NCI-H2029 (cell line): ENCODE measurements at regions not wholly inside any gene's neighbourhood (a gene's known extent, or its start where the extent isn't known, plus 50 kb on each side); places are given as distances from the start of the nearest gene placed in this dataset.

Experiments used
- DNase-seq: peaks from one replicate; lab custom pipeline; 2025; lab: John Stamatoyannopoulos, UW

- DNase-seq = no peak
Observed at GRCh38 chr18:76684265-76684664, 138.1 kb upstream of the ZNF236 start.

DNA sequence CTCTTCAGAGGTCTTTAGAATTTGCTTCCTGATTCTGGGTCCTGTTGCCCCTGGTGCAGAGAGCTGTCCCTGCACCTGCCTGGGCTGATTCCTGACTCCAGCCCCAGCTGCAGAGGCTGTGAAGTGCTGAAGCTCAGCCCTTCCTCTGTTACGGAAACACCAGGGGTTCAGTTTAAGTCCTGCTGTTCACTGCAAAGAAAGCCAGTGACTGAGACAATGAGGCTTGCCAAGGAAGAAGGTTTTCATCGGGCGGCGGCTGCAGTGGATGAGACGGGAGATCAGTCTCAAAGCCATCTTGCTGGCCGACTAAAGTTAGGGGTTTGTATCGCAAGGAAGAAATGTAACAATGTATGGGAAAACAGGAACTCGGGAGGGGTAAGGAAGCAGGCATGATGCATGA lies 142.4 kb upstream of the ZNF236 start:
- DNase-seq = no peak

DNA sequence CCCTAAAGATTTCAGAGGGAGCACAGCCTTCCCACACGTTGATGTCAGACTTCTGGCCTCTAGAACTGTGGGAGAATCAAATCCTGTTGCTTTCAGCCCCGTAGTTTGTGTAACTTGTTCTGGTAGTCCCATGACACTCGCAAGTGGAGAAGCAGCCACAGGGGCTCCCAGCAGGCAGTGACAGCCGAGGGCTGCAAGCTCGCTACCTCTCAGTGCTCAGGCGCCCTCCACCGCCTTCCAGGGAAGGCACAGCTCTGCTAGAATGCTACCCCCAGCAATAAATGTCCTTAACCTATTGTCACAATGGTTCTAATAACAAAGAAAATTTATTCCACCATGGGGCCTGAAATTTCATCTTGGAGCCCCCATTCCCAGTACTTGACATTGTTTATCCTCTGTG lies 143.1 kb upstream of the ZNF236 start:
- DNase-seq = no peak

DNA sequence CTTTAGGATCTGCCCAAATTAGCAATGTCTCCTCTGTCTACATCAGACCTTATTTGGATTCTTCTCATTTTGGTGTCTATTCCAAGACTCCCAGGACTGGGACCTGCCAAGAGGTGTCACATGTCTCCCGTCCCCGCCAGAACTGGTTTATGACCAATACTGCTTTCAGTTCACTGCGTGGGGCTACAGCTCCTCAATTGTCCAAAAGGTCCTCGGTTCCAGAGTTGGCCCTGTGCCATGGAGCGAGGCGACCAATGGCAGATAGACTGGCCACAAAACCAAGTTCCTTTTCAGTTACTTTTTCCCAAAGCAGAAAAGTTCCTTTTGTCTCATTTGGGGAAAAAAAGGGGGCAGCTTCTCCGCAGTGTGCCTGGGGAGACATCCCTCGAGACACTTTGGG lies 144.1 kb upstream of the ZNF236 start:
- DNase-seq = no peak

DNA sequence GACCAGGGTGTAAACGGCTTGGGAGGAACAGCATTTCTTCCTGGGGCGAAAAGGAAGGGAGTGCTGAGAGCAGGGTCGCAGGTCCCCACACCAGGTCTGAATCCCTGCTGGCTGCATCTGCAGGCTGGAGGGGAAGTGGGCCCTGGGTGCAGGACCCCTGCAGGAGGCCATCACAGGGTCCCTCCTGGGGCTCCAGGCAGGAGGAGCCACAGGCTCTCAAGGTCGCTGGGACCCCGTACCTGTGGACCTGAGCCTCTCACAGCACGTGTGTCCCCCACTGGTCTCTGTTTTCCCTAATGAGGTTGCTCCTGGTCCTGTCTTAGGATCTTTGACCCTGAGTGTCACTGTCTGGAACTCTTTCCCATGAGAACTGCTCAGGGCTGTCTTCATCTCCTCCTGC lies 147.8 kb upstream of the ZNF236 start:
- DNase-seq = no peak

- no peak for DNase-seq
Observed at GRCh38 chr18:76673281-76674185, 148.8 kb upstream of the ZNF236 start.

DNA sequence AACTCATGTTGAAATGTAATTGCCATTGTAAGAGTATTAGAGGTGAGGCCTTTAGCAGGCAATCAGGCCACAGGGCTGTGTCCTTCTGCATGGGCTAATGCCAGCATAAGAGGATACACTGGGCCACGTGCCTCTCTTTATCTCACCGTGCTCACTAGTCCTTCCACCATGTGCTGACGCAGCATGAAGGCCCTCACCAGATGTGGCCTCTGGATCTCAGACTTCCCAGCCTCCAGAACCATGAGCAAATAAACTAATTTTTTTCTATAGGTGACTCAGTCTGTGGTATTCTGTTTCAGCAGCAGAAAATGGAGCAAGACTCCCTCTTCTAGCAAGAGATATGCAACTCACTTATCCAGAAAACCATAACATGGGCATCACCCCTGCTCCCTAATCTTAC lies 149.7 kb upstream of the ZNF236 start:
- no peak for DNase-seq

- no peak for DNase-seq
Observed at GRCh38 chr18:76670564-76671288, 151.6 kb upstream of the ZNF236 start.

DNA sequence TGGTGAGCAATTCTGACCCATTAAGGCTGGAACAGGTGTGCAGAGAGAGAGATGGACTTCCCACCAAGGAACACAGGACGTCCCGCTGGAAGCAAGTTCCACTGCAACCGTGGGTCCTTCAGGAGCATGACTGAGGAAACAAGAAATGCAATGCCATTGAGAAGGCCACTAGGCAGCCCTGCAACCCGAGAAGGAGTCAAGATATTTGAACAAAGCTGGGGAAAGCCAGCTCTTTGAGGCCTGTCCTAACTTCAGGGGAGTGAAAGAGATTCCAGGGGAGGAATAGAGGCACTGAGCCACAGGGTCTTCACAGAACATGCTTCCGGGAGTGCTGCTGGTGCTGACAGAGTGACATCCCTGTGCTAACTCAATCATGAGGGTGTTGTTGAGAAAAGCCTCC lies 153.8 kb upstream of the ZNF236 start:
- no peak for DNase-seq

GRCh38 chr18:76668119-76668518 lies 154.2 kb upstream of the ZNF236 start:
- no peak for DNase-seq

DNA sequence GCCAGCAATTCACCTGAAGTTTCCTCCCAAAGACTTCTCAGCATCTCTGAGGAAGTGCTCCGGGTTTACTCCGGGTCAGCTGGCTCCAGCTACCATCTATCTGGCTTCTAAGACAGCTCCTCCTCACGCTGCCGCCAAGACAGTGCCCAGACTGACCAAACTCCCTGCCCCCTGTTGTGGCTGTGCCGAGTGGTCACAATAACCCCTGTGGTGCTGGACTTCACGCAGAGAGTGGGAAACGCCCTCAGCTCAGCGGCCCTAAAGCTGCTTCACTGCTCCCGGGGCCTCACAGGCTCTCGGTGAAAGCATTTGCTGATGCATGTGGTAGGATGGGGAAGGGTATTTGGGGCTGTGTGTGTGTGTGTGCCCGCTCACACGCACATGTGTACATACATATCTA lies 154.8 kb upstream of the ZNF236 start:
- no peak for DNase-seq

DNA sequence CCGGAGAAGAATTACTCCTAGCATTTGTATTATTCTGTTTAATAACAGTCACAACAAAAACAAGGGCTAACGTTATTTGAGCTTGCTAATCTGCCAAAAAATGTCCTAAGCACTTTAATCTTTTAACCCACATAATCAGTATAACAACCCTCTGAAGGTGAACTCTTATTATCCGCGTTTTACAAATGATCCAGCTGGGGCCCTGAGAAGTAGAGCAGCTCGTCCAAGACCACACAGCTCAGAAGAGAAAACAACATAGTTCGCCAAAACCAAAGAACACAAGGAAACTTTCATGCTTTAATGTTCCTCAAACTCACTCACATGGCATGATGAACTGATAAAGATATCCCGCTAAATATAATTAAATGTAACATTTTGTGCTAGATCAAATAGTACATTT lies 159.7 kb upstream of the ZNF236 start:
- DNase-seq = no peak

GRCh38 chr18:76660571-76661192 lies 161.7 kb upstream of the ZNF236 start:
- DNase-seq = no peak

- DNase-seq = no peak
Observed at GRCh38 chr18:76658627-76659026, 163.6 kb upstream of the ZNF516 start.

DNA sequence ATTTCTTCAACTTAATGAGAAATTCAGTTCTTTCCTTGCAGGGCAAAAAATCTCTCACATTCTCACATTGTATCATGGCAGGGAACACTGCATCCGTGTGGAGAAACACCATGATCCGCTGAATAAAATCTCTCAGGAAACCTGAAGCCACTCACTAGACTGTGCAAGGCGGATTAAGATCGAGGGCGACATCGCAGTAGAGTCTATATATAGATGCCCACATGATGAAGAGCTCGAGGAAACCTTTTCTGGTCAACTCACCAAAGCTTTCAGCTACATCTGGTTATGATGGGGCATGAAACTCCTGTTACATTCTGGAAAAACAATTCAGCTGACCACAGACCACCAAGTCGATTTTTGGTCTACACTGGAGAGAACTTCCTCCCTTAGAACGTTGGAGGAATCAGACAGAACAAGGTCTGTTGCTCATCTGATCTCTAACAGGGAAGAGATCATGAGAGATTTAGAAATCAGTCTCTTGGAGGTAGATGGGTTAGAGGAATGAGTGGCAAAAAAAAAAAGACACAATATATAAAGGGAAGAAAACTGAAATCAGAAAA lies 162.9 kb upstream of the ZNF516 start:
- no peak for DNase-seq

DNA sequence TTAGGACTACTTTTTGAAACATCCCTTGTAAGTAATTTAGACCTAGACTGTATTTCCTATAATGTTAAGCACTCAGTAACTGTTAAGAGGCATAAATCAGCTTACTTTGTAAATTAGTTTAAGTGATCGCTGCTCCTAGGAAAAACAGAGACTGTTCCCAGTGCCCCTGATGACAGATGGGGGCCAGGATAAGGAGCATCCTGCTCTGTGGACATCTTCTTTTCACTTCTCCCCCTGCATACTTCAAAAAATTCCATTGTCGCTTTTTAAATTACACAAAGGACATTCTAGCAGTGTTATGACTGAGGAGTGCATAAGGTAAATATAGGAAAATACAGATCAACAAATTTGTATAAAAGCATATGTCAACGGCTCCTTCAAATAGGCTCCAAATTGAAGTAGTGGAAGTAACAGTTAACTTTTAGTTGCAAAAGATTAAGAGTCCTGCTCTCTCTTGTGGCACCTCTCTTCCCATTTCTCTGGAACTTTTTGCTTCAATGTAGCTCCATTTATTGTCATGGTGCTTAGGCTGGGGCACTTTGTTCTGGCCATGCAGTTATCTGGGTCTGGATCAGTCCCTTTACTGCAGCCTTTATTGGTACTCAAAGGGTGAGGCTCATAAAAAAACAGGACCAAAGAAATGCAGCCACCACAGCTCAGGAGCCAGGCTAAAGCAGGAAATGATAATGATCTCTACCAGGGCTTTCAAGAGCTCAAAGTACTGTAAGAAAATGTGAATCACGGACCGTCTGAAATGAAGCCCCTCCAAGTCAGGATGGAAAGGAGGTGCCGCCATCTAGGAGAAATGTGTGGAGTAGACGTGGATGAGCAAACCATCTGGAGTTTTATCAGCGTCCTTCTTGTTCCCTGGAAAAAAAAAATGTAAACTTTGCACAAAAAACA lies 162.1 kb upstream of the ZNF516 start:
- no peak for DNase-seq

DNA sequence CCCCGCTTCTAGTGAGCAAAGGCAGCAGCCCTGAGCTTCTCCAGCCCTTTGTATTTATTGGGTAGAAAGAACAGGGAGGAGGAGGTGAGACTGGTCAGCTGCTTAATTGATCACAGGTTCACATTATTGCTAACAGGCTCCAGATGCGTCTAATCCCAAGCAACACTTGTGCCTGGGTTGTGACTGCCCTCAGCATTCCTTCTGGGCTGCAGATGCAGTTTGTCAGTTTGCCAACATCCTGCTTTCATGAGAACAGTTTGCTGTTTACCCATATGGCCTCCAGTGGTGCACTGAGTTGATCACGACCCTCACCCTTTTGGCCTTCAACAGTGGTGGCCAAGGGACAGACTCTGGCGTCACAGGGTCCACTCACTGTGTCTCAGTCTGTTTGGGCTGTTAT lies 159.5 kb upstream of the ZNF516 start:
- DNase-seq = no peak

- DNase-seq = no peak
Observed at GRCh38 chr18:76647322-76647721, 152.3 kb upstream of the ZNF516 start.

DNA sequence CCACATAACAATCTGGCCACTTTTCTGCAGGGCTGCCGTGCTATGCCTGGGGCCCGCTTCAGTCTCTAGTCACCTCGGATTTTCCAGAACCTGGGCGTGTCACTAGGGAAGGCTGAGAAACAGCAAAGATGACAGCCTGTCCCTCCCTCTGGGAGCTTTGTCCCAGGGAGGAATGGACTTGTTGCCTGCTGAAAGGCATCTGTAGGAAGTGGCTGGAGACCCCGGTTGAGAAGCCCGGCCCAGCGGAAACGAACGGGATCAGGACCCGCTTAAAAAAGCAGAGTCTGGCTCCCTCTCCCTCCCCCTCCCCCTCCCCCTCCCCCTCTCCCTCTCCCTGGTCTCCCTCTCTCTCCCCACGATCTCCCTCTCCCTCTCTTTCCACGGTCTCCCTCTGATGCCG lies 149.5 kb upstream of the ZNF516 start:
- no peak for DNase-seq

GRCh38 chr18:76643996-76644395 lies 149.0 kb upstream of the ZNF516 start:
- no peak for DNase-seq

GRCh38 chr18:76643199-76643598 lies 148.2 kb upstream of the ZNF516 start:
- DNase-seq = no peak

DNA sequence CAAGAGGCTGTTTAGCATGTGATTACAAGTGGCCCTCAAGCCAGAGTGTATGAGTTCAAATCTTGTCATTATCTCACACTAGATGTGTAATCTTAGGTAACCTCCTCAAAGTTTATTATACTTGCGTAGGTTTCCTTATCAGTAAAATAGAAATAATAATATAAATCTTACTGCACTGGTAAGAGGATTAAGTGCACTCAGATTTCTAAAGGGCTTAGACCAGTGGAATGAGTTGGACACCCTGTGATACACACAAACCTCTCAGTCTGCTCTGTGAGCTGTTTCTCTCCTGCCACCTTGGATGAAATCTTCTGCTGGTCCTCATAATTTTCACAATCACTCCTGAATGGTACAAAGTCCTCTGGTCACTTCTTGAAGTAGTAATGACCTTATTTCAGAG lies 145.4 kb upstream of the ZNF516 start:
- no peak for DNase-seq
